HUES64 (cell line): ENCODE measurements at regions not wholly inside any gene's neighbourhood (a gene's known extent, or its start where the extent isn't known, plus 50 kb on each side); places are given as distances from the start of the nearest gene placed in this dataset.

ENCODE experiments used
- H3K27ac ChIP-seq: 2 replicates; pipeline ENCODE4 v1.7.0; 2013; ENCODE audit warnings: low read depth, low read length, inconsistent platforms
- H3K27me3 ChIP-seq: 2 replicates; pipeline ENCODE4 v1.6.1; 2013; ENCODE audit warnings: mild to moderate bottlenecking, low read length; ENCODE audit not compliant: insufficient read depth
- H3K36me3 ChIP-seq: 2 replicates; pipeline ENCODE4 v1.6.1; 2013; ENCODE audit warnings: mild to moderate bottlenecking, low read length; ENCODE audit not compliant: insufficient read depth
- H3K4me1 ChIP-seq: 2 replicates; pipeline ENCODE4 v1.6.1; 2013; ENCODE audit warnings: mild to moderate bottlenecking, low read length, moderate library complexity; ENCODE audit not compliant: insufficient read depth
- H3K4me3 ChIP-seq: 2 replicates; pipeline ENCODE4 v1.5.1; 2013; ENCODE audit warnings: mild to moderate bottlenecking, low read length, moderate library complexity
- H3K9ac ChIP-seq: 2 replicates; pipeline ENCODE4 v1.6.1; 2013; ENCODE audit warnings: mild to moderate bottlenecking, low read depth, low read length
- H3K9me3 ChIP-seq: 2 replicates; pipeline ENCODE4 v1.6.1; 2013; ENCODE audit warnings: low read depth, low read length; ENCODE audit not compliant: insufficient read depth
- WGBS: fragments of 150-250, 120-280 bp; methylation state at CpG from one replicate; pipeline ENCODE4 v1.1.7; 2013; ENCODE audit warnings: missing lambda C conversion rate; 5-methylcytosine and 5-hydroxymethylcytosine counted together

GRCh38 chr3:163916596-163917560 is 1161.4 kb downstream of the SI start:
- Histone ChIP-seq H3K27ac (no peak overlapping the region), H3K27me3 (no peaks in the 10 kb centered on the region), H3K9me3 (no peaks in the 10 kb centered on the region), H3K4me1 (peaks cover 11% of the 10 kb centered on the region), H3K9ac (no peak overlapping the region), H3K4me3 (no peak overlapping the region), H3K36me3 (no peaks in the 10 kb centered on the region)
- 97% methylated on average over 3 of the region's 4 CpGs for WGBS

- no peak overlapping the region; the same call in 1 of the 2 replicates for H3K27ac ChIP-seq
- no peak overlapping the region for H3K9ac ChIP-seq
- H3K36me3 ChIP-seq = no peaks in the 10 kb centered on the region
- no peak overlapping the region for H3K4me3 ChIP-seq
- H3K27me3 ChIP-seq = no peaks in the 10 kb centered on the region
- no peaks in the 10 kb centered on the region for H3K9me3 ChIP-seq
- 100% methylated on average over 2 of the region's 2 CpGs for WGBS
- H3K4me1 ChIP-seq = peaks cover 11% of the 10 kb centered on the region
Observed at GRCh38 chr3:163915280-163915679, 1163.0 kb downstream of the SI start.

GRCh38 chr3:163914567-163914966 is 1163.7 kb downstream of the SI start:
- Histone ChIP-seq H3K9me3 (no peaks in the 10 kb centered on the region), H3K4me3 (no peak overlapping the region), H3K27me3 (no peaks in the 10 kb centered on the region), H3K27ac (peak overlapping the region; percentile 82; the same call in 1 of the 2 replicates), H3K36me3 (no peaks in the 10 kb centered on the region), H3K4me1 (peaks cover 11% of the 10 kb centered on the region), H3K9ac (no peak overlapping the region)
- WGBS = no CpG with 5 or more reads among the region's 1 CpG

- Histone ChIP-seq H3K27ac (no peak overlapping the region), H3K4me1 (peaks cover 10% of the 10 kb centered on the region), H3K4me3 (no peak overlapping the region), H3K36me3 (no peaks in the 10 kb centered on the region), H3K9me3 (no peaks in the 10 kb centered on the region), H3K9ac (no peak overlapping the region), H3K27me3 (no peaks in the 10 kb centered on the region)
- WGBS = 94% methylated on average over 7 of the region's 7 CpGs
Observed at GRCh38 chr3:163891771-163892170, 1186.5 kb downstream of the SI start.

- Histone ChIP-seq H3K9ac (no peak overlapping the region), H3K27me3 (no peaks in the 10 kb centered on the region), H3K4me1 (peaks cover 10% of the 10 kb centered on the region), H3K4me3 (no peak overlapping the region), H3K27ac (no peak overlapping the region), H3K9me3 (no peaks in the 10 kb centered on the region), H3K36me3 (no peaks in the 10 kb centered on the region)
- 87% methylated on average over 2 of the region's 2 CpGs for WGBS
Observed at GRCh38 chr3:163890661-163891060, 1187.6 kb downstream of the SI start.

GRCh38 chr3:163879172-163879571 is 1199.1 kb downstream of the SI start:
- Histone ChIP-seq H3K9ac (no peak overlapping the region), H3K4me3 (no peak overlapping the region), H3K9me3 (peaks cover 22% of the 10 kb centered on the region), H3K4me1 (no peaks in the 10 kb centered on the region), H3K27ac (no peak overlapping the region), H3K36me3 (no peaks in the 10 kb centered on the region), H3K27me3 (no peaks in the 10 kb centered on the region)
- no CpG with 5 or more reads among the region's 4 CpGs for WGBS

- Histone ChIP-seq H3K36me3 (no peaks in the 10 kb centered on the region), H3K27me3 (no peaks in the 10 kb centered on the region), H3K9me3 (peaks cover 22% of the 10 kb centered on the region), H3K27ac (no peak overlapping the region), H3K9ac (no peak overlapping the region), H3K4me1 (no peaks in the 10 kb centered on the region), H3K4me3 (no peak overlapping the region)
- 95% methylated on average over 4 of the region's 4 CpGs for WGBS
Observed at GRCh38 chr3:163878396-163878795, 1199.9 kb downstream of the SI start.

GRCh38 chr3:163877805-163878204 is 1200.5 kb downstream of the SI start:
- H3K27me3 ChIP-seq = no peaks in the 10 kb centered on the region
- H3K9me3 ChIP-seq = peaks cover 22% of the 10 kb centered on the region
- no peaks in the 10 kb centered on the region for H3K36me3 ChIP-seq
- 94% methylated on average over 2 of the region's 2 CpGs for WGBS
- H3K4me3 ChIP-seq = no peak overlapping the region
- H3K4me1 ChIP-seq = no peaks in the 10 kb centered on the region
- H3K9ac ChIP-seq = no peak overlapping the region
- H3K27ac ChIP-seq = no peak overlapping the region

- H3K4me1 ChIP-seq = no peaks in the 10 kb centered on the region
- 0 out of 2 replicates have a peak, but pooled peaks cover 4% of the 10 kb centered on the region for H3K9me3 ChIP-seq
- no peak overlapping the region for H3K4me3 ChIP-seq
- no peaks in the 10 kb centered on the region for H3K27me3 ChIP-seq
- H3K27ac ChIP-seq = no peak overlapping the region
- H3K9ac ChIP-seq = no peak overlapping the region
- H3K36me3 ChIP-seq = no peaks in the 10 kb centered on the region
Observed at GRCh38 chr3:163863146-163863545, 1215.2 kb downstream of the SI start.

- H3K9ac ChIP-seq = no peak overlapping the region
- H3K9me3 ChIP-seq = no peaks in the 10 kb centered on the region; the same call in 1 of the 2 replicates
- 100% methylated on average over 1 of the region's 2 CpGs for WGBS
- no peaks in the 10 kb centered on the region for H3K36me3 ChIP-seq
- no peak overlapping the region for H3K27ac ChIP-seq
- H3K4me1 ChIP-seq = no peaks in the 10 kb centered on the region
- H3K27me3 ChIP-seq = no peaks in the 10 kb centered on the region
- no peak overlapping the region for H3K4me3 ChIP-seq
Observed at GRCh38 chr3:163852233-163852632, 1226.1 kb downstream of the SI start.

GRCh38 chr3:163838769-163839168 is 1239.5 kb downstream of the SI start:
- 81% methylated on average over 4 of the region's 4 CpGs for whole genome bisulfite sequencing
- H3K27me3 ChIP-seq = no peaks in the 10 kb centered on the region
- no peak overlapping the region for H3K4me3 ChIP-seq
- H3K9ac ChIP-seq = no peak overlapping the region
- no peaks in the 10 kb centered on the region for H3K36me3 ChIP-seq
- no peaks in the 10 kb centered on the region for H3K9me3 ChIP-seq
- H3K27ac ChIP-seq = no peak overlapping the region
- no peaks in the 10 kb centered on the region for H3K4me1 ChIP-seq
